Ovary (tissue), 3 donors: ENCODE measurements at regions not wholly inside any gene's neighbourhood (a gene's known extent, or its start where the extent isn't known, plus 50 kb on each side); places are given as distances from the start of the nearest gene placed in this dataset.

Experiments used
- EP300 ChIP-seq: sonication (generic); formaldehyde crosslinking; IDR thresholded peaks from one replicate; pipeline ENCODE4 v1.6.1; 2017; ENCODE audit warnings: antibody characterized with exemption
- POLR2A ChIP-seq: fragments of 450-650 bp; IDR thresholded peaks from one replicate; pipeline ENCODE4 v1.6.1; 2017; ENCODE audit warnings: antibody characterized with exemption, mild to moderate bottlenecking, moderate library complexity
- TF ChIP-seq, protein P1 (sequence below), 3 donors: fragments of 450-650 bp in 2 of 3; fragments of 200-600 bp in 1 of 3; IDR thresholded peaks; one replicate each; pipeline versions ENCODE4 v1.5.1 to v1.8.0; 2016 to 2022; ENCODE audit warnings: antibody characterized with exemption in 3 of 3, mild to moderate bottlenecking in 1 of 3
- donor health status: DM: no; HTN: no; CAD: no.

DNA sequence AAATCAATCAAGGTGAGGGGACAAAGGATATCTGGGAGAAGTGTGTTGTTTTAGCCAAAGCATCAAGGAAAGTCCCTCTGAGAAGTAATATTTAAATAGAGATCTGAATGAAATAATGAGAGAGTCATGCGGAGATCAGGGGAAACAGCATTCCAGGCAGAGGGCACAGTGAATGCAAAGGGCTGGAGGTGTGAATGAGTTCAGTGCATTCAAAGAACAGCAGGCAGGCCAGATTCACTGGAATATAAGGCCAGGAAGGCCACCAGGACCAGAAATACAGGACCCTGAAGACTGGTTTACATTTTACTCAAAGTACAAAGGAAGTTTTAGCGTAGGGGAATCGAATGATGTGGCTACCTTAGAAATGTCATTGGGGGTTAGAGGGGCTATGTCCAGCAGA is 436.2 kb upstream of the TMEM132C start:
- TF ChIP-seq, protein P1, sequence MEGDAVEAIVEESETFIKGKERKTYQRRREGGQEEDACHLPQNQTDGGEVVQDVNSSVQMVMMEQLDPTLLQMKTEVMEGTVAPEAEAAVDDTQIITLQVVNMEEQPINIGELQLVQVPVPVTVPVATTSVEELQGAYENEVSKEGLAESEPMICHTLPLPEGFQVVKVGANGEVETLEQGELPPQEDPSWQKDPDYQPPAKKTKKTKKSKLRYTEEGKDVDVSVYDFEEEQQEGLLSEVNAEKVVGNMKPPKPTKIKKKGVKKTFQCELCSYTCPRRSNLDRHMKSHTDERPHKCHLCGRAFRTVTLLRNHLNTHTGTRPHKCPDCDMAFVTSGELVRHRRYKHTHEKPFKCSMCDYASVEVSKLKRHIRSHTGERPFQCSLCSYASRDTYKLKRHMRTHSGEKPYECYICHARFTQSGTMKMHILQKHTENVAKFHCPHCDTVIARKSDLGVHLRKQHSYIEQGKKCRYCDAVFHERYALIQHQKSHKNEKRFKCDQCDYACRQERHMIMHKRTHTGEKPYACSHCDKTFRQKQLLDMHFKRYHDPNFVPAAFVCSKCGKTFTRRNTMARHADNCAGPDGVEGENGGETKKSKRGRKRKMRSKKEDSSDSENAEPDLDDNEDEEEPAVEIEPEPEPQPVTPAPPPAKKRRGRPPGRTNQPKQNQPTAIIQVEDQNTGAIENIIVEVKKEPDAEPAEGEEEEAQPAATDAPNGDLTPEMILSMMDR (IDR thresholded peaks at IDR 0.05) = no peak
- no peak for TF ChIP-seq POLR2A
- no peak for TF ChIP-seq EP300
